ENCODE measurements at regions not wholly inside any gene's neighbourhood (a gene's known extent, or its start where the extent isn't known, plus 50 kb on each side); places are given as distances from the start of the nearest gene placed in this dataset.

GRCh38 chr3:105277656-105278055 is 89.1 kb upstream of the ALCAM start:
- TF ChIP-seq, protein P1, sequence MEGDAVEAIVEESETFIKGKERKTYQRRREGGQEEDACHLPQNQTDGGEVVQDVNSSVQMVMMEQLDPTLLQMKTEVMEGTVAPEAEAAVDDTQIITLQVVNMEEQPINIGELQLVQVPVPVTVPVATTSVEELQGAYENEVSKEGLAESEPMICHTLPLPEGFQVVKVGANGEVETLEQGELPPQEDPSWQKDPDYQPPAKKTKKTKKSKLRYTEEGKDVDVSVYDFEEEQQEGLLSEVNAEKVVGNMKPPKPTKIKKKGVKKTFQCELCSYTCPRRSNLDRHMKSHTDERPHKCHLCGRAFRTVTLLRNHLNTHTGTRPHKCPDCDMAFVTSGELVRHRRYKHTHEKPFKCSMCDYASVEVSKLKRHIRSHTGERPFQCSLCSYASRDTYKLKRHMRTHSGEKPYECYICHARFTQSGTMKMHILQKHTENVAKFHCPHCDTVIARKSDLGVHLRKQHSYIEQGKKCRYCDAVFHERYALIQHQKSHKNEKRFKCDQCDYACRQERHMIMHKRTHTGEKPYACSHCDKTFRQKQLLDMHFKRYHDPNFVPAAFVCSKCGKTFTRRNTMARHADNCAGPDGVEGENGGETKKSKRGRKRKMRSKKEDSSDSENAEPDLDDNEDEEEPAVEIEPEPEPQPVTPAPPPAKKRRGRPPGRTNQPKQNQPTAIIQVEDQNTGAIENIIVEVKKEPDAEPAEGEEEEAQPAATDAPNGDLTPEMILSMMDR (IDR thresholded peaks at IDR 0.05; ENCODE audit: low read depth, low read length): no peak
- TF ChIP-seq POLR2A (IDR thresholded peaks at IDR 0.05; ENCODE audit: extremely low read depth, insufficient read length): no peak

All from NB4 (cell line).